B cell (primary cell): ENCODE measurements at regions not wholly inside any gene's neighbourhood (a gene's known extent, or its start where the extent isn't known, plus 50 kb on each side); places are given as distances from the start of the nearest gene placed in this dataset.

Experiments used
- ATAC-seq: fragments of 200-7000 bp; cut with Tn5 transposase; one replicate; pipeline ENCODE4 v1.10.0; 2021; ENCODE audit warnings: low read depth, mild to moderate bottlenecking, moderate number of reproducible peaks, moderate library complexity
- CTCF ChIA-PET: fragments of 350-600 bp; sonication (Branson Sonifier 250); formaldehyde crosslinking; loops from one replicate; lab custom pipeline; 2021; ENCODE audit warnings: antibody characterized with exemption, inconsistent platforms; lab: Charles Lee
- POLR2A ChIA-PET: fragments of 350-600 bp; sonication (Branson Sonifier 250); formaldehyde crosslinking; loops from one replicate; lab custom pipeline; 2021; ENCODE audit warnings: antibody characterized with exemption; lab: Charles Lee
- DNase-seq: peaks from one replicate; pipeline ENCODE4 v3.0.0; 2013
- H2AFZ ChIP-seq: 2 replicates; pipeline ENCODE4 v1.6.1; 2012; ENCODE audit warnings: mild to moderate bottlenecking, low read depth, low read length; ENCODE audit not compliant: insufficient read depth, poor library complexity, severe bottlenecking
- H3K27ac ChIP-seq, 2 donors: 1 replicate in 1 of 2; 2 replicates in 1 of 2; pipeline ENCODE4 v1.5.1; 2012 to 2013; ENCODE audit warnings: low read length in 2 of 2, mild to moderate bottlenecking in 2 of 2, moderate library complexity in 1 of 2
- H3K27me3 ChIP-seq, 4 experiments: fragments of 200-600 bp in 1 of 4; sonication (generic) in 1 of 4; replicated peaks in 1 of 4; 1 replicate in 2 of 4; 2 replicates in 2 of 4; pipeline versions ENCODE4 v1.6.1 to v1.7.0; 2013 to 2016; ENCODE audit warnings: low read length in 3 of 4, mild to moderate bottlenecking in 2 of 4, mixed read lengths in 1 of 4, moderate library complexity in 1 of 4; ENCODE audit not compliant: insufficient read depth in 4 of 4, control insufficient read depth in 3 of 4; ENCODE audit errors: control extremely low read depth in 1 of 4
- H3K36me3 ChIP-seq, 2 experiments: replicated peaks in 1 of 2; 1 replicate in 1 of 2; 2 replicates in 1 of 2; pipeline versions ENCODE4 v1.6.1 to v1.7.1; 2013; ENCODE audit warnings: low read length in 1 of 2; ENCODE audit not compliant: insufficient read depth in 2 of 2, control insufficient read depth in 1 of 2; ENCODE audit errors: control extremely low read depth in 1 of 2, extremely low read depth in 1 of 2
- H3K4me1 ChIP-seq, 2 donors: fragments of 200-600 bp in 1 of 2; sonication (generic) in 1 of 2; 1 replicate in 1 of 2; 2 replicates in 1 of 2; pipeline versions ENCODE4 v1.5.1 to v1.6.1; 2013 to 2017; ENCODE audit warnings: low read length in 2 of 2; ENCODE audit not compliant: control insufficient read depth in 2 of 2, insufficient read depth in 2 of 2
- H3K4me2 ChIP-seq: replicated peaks from 2 replicates; pipeline ENCODE3; 2012; ENCODE audit warnings: mild to moderate bottlenecking, low read depth, low read length; ENCODE audit not compliant: poor library complexity, severe bottlenecking
- H3K4me3 ChIP-seq, 5 experiments: fragments of 200-600 bp in 1 of 5; sonication (generic) in 1 of 5; 1 replicate in 3 of 5; 2 replicates in 2 of 5; pipeline versions ENCODE4 v1.5.1 to v1.7.0; 2011 to 2016; ENCODE audit warnings: low read length in 4 of 5, mild to moderate bottlenecking in 4 of 5, low read depth in 2 of 5, control low read depth in 1 of 5, moderate library complexity in 1 of 5; ENCODE audit not compliant: insufficient read depth in 1 of 5; ENCODE audit errors: control extremely low read depth in 1 of 5, extremely low read depth in 1 of 5
- H3K79me2 ChIP-seq: fragments of 200-600 bp; sonication (generic); one replicate; pipeline ENCODE4 v1.6.0; 2016; ENCODE audit warnings: low read length; ENCODE audit not compliant: control insufficient read depth, insufficient read depth
- H3K9ac ChIP-seq: fragments of 200-600 bp; sonication (generic); 2 replicates; pipeline ENCODE4 v1.6.1; 2017; ENCODE audit warnings: mild to moderate bottlenecking, low read length, moderate library complexity
- H3K9me3 ChIP-seq, 3 donors: one replicate each; pipeline versions ENCODE4 v1.6.1 to v1.7.1; 2013; ENCODE audit warnings: low read length in 2 of 3; ENCODE audit not compliant: control insufficient read depth in 2 of 3, insufficient read depth in 1 of 3; ENCODE audit errors: control extremely low read depth in 1 of 3
- H4K20me1 ChIP-seq: 2 replicates; pipeline ENCODE4 v1.6.0; 2012; ENCODE audit warnings: mild to moderate bottlenecking, low read length; ENCODE audit not compliant: insufficient read depth, control insufficient read depth, poor library complexity, severe bottlenecking
- H3K27ac Mint-ChIP-seq: one replicate; pipeline ENCODE4 v1.8.0; 2021; ENCODE audit warnings: mixed read lengths
- H3K27me3 Mint-ChIP-seq: one replicate; pipeline ENCODE4 v1.8.0; 2021; ENCODE audit warnings: mixed read lengths
- H3K4me1 Mint-ChIP-seq: one replicate; pipeline ENCODE4 v1.8.0; 2021; ENCODE audit warnings: mixed read lengths
- H3K4me3 Mint-ChIP-seq: one replicate; pipeline ENCODE4 v1.8.0; 2021; ENCODE audit warnings: mixed read lengths
- H3K9me3 Mint-ChIP-seq: one replicate; pipeline ENCODE4 v1.8.0; 2022; ENCODE audit warnings: mixed read lengths; ENCODE audit not compliant: insufficient read depth
- EZH2 ChIP-seq: IDR thresholded peaks from 2 replicates; pipeline ENCODE4 v1.6.1; 2012; ENCODE audit warnings: borderline replicate concordance, low read depth, mild to moderate bottlenecking, moderate library complexity, low read length; ENCODE audit not compliant: insufficient read depth, poor library complexity, severe bottlenecking
- WGBS: methylation state at CpG from one replicate; pipeline ENCODE4 v1.1.5; 2013; ENCODE audit warnings: missing lambda C conversion rate; ENCODE audit not compliant: insufficient coverage; 5-methylcytosine and 5-hydroxymethylcytosine counted together
- intact Hi-C: fragments of 100-400 bp; cut with micrococcal nuclease; formaldehyde crosslinking; loops from one replicate; pipeline ENCODE4 v1.10.0; 2022
- TF ChIP-seq, protein P1 (sequence below): fragments of 200-600 bp; IDR thresholded peaks from one replicate; pipeline ENCODE4 v1.8.0; 2022; ENCODE audit warnings: antibody characterized with exemption, mild to moderate bottlenecking

DNA sequence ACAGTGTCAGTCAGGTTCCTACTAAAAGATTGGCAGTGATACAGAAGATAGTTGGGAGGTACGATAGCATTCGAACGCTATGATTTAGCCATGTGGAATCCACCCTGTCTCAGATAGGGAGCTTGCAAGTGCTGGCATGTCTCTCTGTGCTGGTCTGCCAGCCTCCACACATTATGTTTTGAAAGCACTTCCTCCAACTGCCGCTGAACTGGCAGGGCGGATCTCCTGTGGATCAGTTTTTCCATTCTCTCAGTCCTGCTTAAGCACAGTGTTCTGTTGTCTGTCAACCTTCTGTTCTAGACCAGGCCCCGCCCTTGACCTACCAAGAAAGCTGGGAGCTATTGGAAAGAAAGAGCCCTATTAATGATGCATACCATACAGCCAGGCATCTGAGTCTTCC is 65.5 kb upstream of the PALMD start:
- H3K9me3 Mint-ChIP-seq, result no peaks in the 10 kb centered on the region
- Histone ChIP-seq H3K9ac (no peak overlapping the region), H3K27ac (no peak overlapping the region), H3K4me2 (no peak overlapping the region), H3K79me2 (no peaks in the 10 kb centered on the region), H3K9me3 (no peaks in the 10 kb centered on the region), H3K36me3 (no peaks in the 10 kb centered on the region), H3K4me1 (no peaks in the 10 kb centered on the region), H3K27me3 (no peaks in the 10 kb centered on the region), H3K4me3 (no peak overlapping the region), H2AFZ (no peak overlapping the region), H4K20me1 (no peaks in the 10 kb centered on the region)
- no peak for ATAC-seq
- 94% methylated on average over 5 of the region's 6 CpGs for WGBS
- H3K27me3 Mint-ChIP-seq, result no peaks in the 10 kb centered on the region
- DNase-seq, result no peak
- POLR2A ChIA-PET, result no interaction called here
- TF ChIP-seq EZH2, result no peak
- TF ChIP-seq, protein P1, sequence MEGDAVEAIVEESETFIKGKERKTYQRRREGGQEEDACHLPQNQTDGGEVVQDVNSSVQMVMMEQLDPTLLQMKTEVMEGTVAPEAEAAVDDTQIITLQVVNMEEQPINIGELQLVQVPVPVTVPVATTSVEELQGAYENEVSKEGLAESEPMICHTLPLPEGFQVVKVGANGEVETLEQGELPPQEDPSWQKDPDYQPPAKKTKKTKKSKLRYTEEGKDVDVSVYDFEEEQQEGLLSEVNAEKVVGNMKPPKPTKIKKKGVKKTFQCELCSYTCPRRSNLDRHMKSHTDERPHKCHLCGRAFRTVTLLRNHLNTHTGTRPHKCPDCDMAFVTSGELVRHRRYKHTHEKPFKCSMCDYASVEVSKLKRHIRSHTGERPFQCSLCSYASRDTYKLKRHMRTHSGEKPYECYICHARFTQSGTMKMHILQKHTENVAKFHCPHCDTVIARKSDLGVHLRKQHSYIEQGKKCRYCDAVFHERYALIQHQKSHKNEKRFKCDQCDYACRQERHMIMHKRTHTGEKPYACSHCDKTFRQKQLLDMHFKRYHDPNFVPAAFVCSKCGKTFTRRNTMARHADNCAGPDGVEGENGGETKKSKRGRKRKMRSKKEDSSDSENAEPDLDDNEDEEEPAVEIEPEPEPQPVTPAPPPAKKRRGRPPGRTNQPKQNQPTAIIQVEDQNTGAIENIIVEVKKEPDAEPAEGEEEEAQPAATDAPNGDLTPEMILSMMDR, result no peak
- no peak overlapping the region for H3K27ac Mint-ChIP-seq
- no peaks in the 10 kb centered on the region for H3K4me1 Mint-ChIP-seq
- intact Hi-C loops, result no loop called here
- H3K4me3 Mint-ChIP-seq, result no peak overlapping the region
- CTCF ChIA-PET, result no interaction called here

DNA sequence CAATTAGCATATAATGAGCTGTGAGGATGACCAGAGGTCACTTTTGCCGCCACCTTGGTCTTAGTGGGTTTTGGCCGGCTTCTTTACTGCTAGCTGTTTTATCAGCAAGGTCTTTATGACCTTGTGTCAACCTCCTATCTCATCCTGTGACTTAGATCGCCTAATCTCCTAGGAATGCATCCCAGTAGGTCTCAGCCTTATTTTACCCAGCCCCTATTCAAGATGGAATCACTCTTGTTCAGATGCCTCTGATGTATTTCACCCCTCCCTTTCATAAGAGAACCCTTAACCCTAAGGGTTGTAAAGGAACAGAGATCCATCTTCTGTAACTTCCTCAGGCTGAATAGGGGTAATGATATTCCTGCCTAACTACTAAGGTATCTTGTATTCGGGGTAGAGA is 58.9 kb upstream of the PALMD start:
- Histone ChIP-seq H3K4me2 (no peak overlapping the region), H3K27me3 (no peaks in the 10 kb centered on the region), H3K36me3 (no peaks in the 10 kb centered on the region), H2AFZ (no peak overlapping the region), H3K9ac (no peak overlapping the region), H3K4me1 (no peaks in the 10 kb centered on the region), H4K20me1 (no peaks in the 10 kb centered on the region), H3K4me3 (no peak overlapping the region), H3K9me3 (no peaks in the 10 kb centered on the region), H3K79me2 (no peaks in the 10 kb centered on the region), H3K27ac (no peak overlapping the region)
- Mint-ChIP-seq H3K4me3 (no peak overlapping the region), H3K4me1 (no peaks in the 10 kb centered on the region), H3K27ac (no peak overlapping the region), H3K9me3 (no peaks in the 10 kb centered on the region), H3K27me3 (peaks cover 4% of the 10 kb centered on the region)
- POLR2A ChIA-PET, result no interaction called here
- intact Hi-C loops, result no loop called here
- 73% methylated on average over 3 of the region's 4 CpGs for WGBS
- TF ChIP-seq, protein P1, result no peak
- no peak for TF ChIP-seq EZH2
- no peak for ATAC-seq
- no peak for DNase-seq
- CTCF ChIA-PET, result no interaction called here
